ENCODE measurements at regions not wholly inside any gene's neighbourhood (a gene's known extent, or its start where the extent isn't known, plus 50 kb on each side); places are given as distances from the start of the nearest gene placed in this dataset.

GRCh38 chr2:3960106-3960505 lies 256.7 kb downstream of the DCDC2C start:
- no peak for TF ChIP-seq CTCF (IDR thresholded peaks at IDR 0.05)
- H3K36me3 ChIP-seq (ENCODE audit: low read depth) = no peaks in the 10 kb centered on the region
- H3K9me3 ChIP-seq = peaks cover 3% of the 10 kb centered on the region
- no peak for DNase-seq
- no peaks in the 10 kb centered on the region for H3K4me1 ChIP-seq (ENCODE audit: low read depth)
- H3K4me3 ChIP-seq = no peak overlapping the region
- no peak for ATAC-seq
- intact Hi-C loops (cut with DNase I, micrococcal nuclease) = no loop called here

GRCh38 chr2:3962719-3963118 lies 259.3 kb downstream of the DCDC2C start:
- no peak for TF ChIP-seq CTCF (IDR thresholded peaks at IDR 0.05)
- Histone ChIP-seq H3K9me3 (peaks cover 11% of the 10 kb centered on the region), H3K4me1 (ENCODE audit: low read depth) (no peaks in the 10 kb centered on the region), H3K36me3 (ENCODE audit: low read depth) (no peaks in the 10 kb centered on the region), H3K4me3 (no peak overlapping the region)
- intact Hi-C loops (cut with DNase I, micrococcal nuclease) = no loop called here
- DNase-seq (no peak), ATAC-seq (no peak)

- no peak for ATAC-seq
- no peak overlapping the region for H3K4me3 ChIP-seq
- TF ChIP-seq CTCF (IDR thresholded peaks at IDR 0.05) = no peak
- no peak for DNase-seq
- peaks cover 17% of the 10 kb centered on the region for H3K9me3 ChIP-seq
- no peaks in the 10 kb centered on the region for H3K4me1 ChIP-seq (ENCODE audit: low read depth)
- H3K36me3 ChIP-seq (ENCODE audit: low read depth) = no peaks in the 10 kb centered on the region
- intact Hi-C loops (cut with DNase I, micrococcal nuclease) = no loop called here
Observed at GRCh38 chr2:3965211-3965610, 261.8 kb downstream of the DCDC2C start.

GRCh38 chr2:3965953-3966352 lies 262.6 kb downstream of the DCDC2C start:
- H3K4me1 ChIP-seq (ENCODE audit: low read depth) = no peaks in the 10 kb centered on the region
- intact Hi-C loops (cut with DNase I, micrococcal nuclease) = no loop called here
- no peak for TF ChIP-seq CTCF (IDR thresholded peaks at IDR 0.05)
- no peaks in the 10 kb centered on the region for H3K36me3 ChIP-seq (ENCODE audit: low read depth)
- ATAC-seq (no peak), DNase-seq (no peak)
- peaks cover 19% of the 10 kb centered on the region for H3K9me3 ChIP-seq
- no peak overlapping the region for H3K4me3 ChIP-seq

- ATAC-seq = no peak
Observed at GRCh38 chr2:3966470-3966869, 263.1 kb downstream of the DCDC2C start.

More at GRCh38 chr2:3966470-3966869, 263.1 kb downstream of the DCDC2C start:
- H3K4me3 ChIP-seq = no peak overlapping the region
- no peaks in the 10 kb centered on the region for H3K36me3 ChIP-seq (ENCODE audit: low read depth)
- no peak for TF ChIP-seq CTCF (IDR thresholded peaks at IDR 0.05)
- intact Hi-C loops (cut with DNase I, micrococcal nuclease) = no loop called here
- no peaks in the 10 kb centered on the region for H3K4me1 ChIP-seq (ENCODE audit: low read depth)
- no peak for DNase-seq
- peaks cover 25% of the 10 kb centered on the region for H3K9me3 ChIP-seq
